SIG-M5 treated with dmso at 0.1 percent for 504 hours (cell line): ENCODE measurements at regions not wholly inside any gene's neighbourhood (a gene's known extent, or its start where the extent isn't known, plus 50 kb on each side); places are given as distances from the start of the nearest gene placed in this dataset.

Source experiments
- DNase-seq: peaks from one replicate; lab custom pipeline; 2025; ENCODE audit not compliant: unreplicated experiment; lab: John Stamatoyannopoulos, UW

- DNase-seq = no peak
These were observed 162.8 kb upstream of the RARB start for GRCh38 chr3:25265284-25265683.

DNA sequence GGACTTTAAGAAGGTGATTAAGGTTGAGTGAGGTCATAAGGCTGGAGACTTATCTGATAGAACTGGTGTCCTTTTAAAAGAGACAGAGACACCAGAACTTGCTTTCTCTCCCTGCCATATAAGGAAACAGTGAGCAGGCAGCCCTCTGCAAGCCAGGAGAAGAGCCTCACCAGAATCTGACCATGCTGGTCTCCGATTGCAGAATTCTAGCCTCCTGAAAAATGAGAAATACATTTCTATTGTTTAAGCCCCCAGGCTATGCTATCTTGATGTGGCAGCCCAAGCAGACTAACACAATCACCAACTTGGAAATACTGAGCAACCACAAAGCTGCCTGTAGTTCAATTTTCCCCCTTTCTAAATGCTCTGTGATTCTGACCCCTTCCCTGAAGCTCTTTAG lies 161.4 kb upstream of the RARB start:
- no peak for DNase-seq

DNA sequence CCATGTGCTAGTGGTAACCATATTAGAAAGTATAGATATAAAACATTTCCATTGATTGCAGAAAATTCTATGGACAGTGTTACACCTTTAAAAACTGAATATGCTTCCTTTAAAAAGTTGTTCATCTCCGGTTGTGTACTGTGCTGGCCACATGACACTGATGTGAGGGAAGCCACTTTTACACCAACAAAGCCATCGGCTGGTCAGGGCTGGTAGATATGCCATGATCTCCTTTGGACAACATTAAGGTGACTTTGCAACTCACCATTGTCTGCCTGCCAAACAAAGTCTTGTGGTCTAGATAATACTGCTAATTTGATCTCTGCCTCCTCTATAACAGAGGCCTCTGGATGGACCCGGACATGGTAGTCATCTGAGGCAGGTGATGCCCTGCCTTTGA lies 156.0 kb upstream of the RARB start:
- DNase-seq = no peak

- no peak for DNase-seq
These were observed 154.4 kb upstream of the RARB start for GRCh38 chr3:25273582-25274171.

DNA sequence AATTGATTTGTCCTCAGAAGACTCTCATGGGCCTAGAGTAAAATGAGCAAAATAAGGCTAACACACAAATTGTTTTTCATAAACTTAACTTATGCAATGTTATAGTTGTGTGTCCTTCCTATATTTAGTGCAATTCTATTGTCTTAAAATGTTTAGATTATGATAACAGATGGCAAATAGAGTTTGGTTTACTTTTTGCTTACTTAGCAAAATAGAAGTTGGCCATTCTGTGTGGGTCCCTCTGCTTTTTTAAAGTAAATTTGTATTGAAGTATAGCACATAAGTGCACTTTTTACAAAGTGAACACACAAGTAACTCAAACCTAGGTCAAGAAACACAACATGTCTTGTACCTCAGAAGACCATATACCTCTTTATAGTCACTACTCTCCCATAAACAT lies 150.6 kb upstream of the RARB start:
- no peak for DNase-seq

GRCh38 chr3:25281041-25281731 lies 146.9 kb upstream of the RARB start:
- no peak for DNase-seq

GRCh38 chr3:25281732-25282126 lies 146.3 kb upstream of the RARB start:
- no peak for DNase-seq

GRCh38 chr3:25283613-25284012 lies 144.4 kb upstream of the RARB start:
- no peak for DNase-seq

GRCh38 chr3:25284249-25284648 lies 143.8 kb upstream of the RARB start:
- DNase-seq = no peak

DNA sequence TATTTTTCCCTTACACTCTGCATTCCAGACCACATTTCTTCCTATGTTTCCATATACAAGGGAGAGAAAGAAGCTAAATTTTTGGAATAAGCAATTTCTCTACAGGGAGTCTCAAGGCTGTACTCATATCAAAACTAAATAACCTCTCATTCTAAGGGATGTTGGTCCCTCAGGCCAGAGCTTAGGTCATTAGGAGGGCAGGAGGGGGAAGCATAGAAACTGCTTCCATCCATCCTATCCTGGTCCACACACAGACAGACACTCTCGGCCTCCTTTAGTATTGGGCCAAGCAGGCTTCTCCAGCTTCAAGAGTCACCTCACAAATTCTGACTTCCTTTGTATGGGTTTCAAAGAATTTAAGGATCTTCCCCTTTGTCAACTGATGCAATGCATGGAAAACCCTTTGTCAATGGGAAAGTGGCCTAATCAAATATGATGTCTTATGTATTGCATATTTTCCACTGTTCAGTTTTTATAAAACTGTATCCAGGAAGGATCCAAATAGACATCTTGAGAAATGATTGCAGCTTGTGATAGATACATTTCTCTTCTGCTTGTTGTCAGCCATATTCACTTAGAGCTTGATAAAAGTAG lies 140.7 kb upstream of the RARB start:
- DNase-seq = no peak

DNA sequence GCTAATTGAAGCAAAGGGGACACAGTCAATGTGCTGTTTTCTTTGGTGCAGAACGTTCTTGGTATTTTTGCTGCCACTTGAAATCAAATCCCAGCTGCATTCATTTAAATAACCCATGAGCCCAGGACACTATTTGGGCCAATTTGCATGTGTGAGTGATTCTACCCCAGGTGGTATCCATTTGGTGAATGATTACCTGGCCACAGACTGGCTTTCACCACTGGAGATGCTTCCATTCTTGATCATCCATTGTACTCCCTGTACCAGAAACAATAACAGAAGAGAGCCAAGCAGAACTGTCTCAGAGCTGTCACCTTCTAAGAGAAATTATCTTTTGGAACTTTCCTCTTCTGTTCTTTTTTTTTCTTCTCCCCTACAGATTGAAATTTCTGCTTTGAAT lies 139.7 kb upstream of the RARB start:
- DNase-seq = no peak

DNA sequence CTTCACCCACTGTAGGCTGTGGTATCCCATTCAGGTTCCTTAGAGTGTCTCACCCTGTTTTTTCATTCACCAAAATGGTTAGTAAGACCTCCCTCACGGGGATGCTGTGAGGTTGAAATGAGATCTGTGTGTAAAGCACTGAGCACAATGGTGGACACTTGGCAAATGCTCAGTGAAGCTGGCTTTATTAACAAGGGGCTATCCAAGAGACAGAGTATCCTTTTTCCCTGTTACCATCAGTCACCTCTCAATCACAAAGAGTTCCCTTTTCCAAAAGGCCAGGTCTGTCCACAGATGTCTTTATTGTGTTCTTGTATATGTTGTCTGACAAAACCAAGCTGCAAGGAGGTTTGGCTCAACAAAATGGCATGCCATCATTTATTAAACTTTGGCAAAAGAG lies 138.9 kb upstream of the RARB start:
- DNase-seq = no peak

DNA sequence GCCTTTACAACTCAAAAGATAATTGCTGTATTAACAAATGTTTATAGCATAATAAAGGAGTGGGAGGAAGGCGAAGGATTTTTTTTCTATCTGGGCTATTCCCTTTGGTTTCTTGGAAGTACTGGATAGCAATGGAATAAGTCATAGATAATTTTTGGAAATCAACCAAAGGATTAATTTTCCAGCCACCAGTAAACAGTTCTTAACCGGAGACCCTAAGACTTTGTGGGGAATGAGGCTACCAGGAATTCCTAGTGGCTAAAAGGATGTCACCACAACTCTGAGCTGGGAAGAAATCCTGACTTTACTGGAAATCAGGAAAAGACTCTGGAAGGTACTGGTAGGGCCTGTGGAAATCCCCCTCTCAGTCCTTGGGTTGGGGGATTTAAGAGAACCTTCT lies 138.4 kb upstream of the RARB start:
- DNase-seq = no peak

DNA sequence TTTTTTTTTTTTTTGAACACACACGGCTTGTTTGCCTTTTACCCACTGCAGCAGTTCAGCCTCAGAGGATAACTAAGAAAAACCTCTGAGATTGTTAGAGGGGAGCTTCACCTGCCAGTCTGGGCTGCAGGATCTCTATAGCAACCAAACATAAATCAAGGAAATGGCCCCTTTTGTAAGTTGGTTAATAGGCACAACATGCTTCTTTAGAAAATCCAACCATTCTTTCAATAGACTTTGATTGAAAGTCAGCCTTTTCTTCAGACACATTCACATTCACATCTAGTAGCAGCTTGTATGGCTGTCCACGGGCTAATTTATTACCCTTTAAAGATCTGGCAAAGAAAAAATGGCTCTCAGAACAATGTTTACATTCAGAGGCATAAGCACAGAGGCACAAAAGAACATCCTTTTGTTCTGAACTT lies 136.6 kb upstream of the RARB start:
- no peak for DNase-seq

DNA sequence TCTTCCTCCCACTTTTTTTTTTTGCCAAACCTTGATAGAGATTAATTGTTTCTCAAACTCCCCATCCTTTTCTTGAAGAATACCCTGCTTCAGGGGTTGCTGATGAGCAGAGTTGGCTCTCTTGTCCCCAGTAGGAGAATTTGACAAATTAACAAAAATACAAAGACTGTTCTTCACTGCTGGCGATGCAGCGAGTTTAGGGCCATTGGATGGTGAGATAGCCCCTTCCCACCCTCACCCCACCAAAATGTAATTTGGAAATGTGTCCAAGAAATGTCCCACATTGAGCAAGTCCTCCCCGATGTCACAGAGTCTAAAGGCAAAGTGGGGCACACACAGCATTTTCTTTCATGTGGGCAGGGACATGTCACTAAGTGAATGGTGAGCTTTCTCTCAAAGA lies 136.0 kb upstream of the RARB start:
- DNase-seq = no peak

DNA sequence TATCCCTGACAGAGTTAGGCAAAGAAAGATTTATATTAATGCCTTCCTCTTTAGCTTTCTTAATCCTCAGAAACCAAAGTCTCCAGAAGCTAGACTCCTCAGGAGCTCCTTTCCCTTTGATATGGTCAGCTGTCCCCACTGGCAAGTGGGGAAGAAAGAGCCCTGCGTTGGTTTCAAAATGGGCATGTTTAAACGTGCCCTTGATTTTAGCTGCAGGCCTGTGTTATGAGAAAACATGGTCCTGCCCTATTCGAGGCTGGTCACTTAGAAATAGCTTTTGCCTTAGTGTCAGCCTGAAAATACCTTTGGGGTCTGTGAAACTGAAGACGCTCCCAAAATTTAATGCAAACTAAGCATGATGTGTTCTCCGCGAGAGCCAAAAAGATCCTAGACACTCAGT lies 135.5 kb upstream of the RARB start:
- no peak for DNase-seq

DNA sequence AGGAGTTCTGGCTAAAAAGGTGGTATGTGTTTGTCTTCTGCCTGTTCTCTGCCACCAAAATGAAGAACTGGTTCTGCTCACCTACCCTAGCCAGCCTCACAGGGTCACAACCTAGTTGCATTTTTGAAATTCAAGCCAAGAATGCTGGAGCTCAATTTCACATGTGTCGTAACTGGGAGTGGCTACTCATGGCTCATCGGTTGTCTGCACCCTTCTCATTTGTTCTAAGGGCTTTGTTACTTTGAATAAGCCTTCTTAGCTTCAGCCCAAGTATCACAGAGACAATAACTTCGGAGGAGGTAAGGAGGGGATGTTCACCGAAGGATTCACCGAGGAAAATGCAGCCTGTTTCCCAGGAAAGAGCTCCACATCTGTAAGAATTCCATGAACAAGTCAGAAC lies 134.3 kb upstream of the RARB start:
- DNase-seq = peak; percentile 20

GRCh38 chr3:25294169-25294805 lies 133.8 kb upstream of the RARB start:
- no peak for DNase-seq

DNA sequence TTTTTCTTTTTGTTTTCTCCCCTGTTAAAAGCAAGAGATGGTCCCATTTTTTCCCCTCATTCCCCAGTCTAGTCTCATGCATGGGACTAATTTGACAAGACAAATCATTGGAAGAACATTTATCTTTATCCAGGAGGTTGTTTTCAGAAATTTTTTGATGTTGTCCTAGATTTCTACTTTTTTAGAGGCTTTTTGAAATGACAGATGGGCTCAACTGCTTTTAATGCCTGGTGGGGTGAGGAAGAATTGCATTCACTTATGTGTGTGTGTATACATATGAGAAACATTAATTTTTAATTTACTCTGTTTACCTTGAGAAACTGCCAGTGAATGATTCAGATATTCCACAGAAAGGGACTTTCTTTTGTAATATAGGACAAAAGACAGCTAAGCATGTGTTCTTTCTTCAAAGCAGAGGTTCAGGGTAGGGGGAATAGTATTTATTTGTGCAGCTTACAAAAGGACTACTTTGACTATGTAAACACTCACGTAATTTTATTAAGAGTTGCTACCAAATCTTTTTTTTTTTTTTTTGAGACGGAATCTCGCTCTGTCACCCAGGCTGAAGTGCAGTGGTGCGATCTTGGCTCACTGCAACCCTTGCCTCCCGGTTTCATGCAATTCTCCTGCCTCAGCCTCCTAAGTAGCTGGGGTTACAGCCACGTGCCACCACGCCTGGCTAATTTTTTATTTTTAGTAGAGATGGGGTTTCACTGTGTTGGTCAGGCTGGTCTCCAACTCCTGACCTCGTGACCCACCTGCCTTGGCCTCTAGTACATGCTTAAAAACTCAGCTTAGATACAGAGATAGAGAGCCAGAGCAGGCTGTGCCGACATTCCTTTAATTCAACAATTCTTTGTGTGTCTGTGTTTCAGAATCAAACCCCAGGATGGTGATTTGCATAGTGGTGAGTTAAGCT lies 130.1 kb upstream of the RARB start:
- DNase-seq = no peak

- no peak for DNase-seq
These were observed 127.9 kb upstream of the RARB start for GRCh38 chr3:25300141-25300540.

- DNase-seq = no peak
These were observed 123.1 kb upstream of the RARB start for GRCh38 chr3:25304916-25305315.
